PC-9 (cell line): ENCODE measurements at regions not wholly inside any gene's neighbourhood (a gene's known extent, or its start where the extent isn't known, plus 50 kb on each side); places are given as distances from the start of the nearest gene placed in this dataset.

Experiments used
- EZH2 ChIP-seq: fragments of 200-600 bp; sonication (generic); IDR thresholded peaks from 2 replicates; pipeline ENCODE4 v1.8.0; 2017; ENCODE audit warnings: antibody characterized with exemption, low read depth
- TF ChIP-seq, protein P1 (sequence below): fragments of 200-600 bp; sonication (generic); conservative IDR thresholded peaks from 2 replicates; pipeline ENCODE4 v1.6.1; 2017; ENCODE audit warnings: mixed run types, antibody characterized with exemption, mild to moderate bottlenecking, moderate library complexity

DNA sequence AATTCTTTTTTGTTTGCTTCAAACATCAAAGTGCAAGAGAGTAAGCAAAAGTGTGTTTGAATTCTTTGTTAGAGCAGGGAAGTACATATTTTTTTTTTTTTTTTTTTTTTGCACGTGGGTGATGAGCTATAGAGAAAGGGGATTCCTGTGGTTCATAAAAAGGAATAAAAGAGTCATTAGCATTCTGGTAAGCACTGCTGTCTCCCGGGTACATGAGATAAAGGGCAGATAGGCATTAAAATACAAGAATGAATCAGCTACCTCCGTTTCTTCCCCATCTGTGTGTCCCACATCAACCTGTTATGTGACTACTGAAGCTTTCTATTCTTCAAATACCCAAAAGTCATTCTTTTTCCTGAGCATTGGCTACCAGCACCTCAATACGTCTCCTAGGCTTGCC, 102.4 kb upstream of the SEMA3D start:
- TF ChIP-seq EZH2 = no peak
- TF ChIP-seq, protein P1, sequence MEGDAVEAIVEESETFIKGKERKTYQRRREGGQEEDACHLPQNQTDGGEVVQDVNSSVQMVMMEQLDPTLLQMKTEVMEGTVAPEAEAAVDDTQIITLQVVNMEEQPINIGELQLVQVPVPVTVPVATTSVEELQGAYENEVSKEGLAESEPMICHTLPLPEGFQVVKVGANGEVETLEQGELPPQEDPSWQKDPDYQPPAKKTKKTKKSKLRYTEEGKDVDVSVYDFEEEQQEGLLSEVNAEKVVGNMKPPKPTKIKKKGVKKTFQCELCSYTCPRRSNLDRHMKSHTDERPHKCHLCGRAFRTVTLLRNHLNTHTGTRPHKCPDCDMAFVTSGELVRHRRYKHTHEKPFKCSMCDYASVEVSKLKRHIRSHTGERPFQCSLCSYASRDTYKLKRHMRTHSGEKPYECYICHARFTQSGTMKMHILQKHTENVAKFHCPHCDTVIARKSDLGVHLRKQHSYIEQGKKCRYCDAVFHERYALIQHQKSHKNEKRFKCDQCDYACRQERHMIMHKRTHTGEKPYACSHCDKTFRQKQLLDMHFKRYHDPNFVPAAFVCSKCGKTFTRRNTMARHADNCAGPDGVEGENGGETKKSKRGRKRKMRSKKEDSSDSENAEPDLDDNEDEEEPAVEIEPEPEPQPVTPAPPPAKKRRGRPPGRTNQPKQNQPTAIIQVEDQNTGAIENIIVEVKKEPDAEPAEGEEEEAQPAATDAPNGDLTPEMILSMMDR = no peak
